NOMO-1 (cell line): ENCODE measurements at regions not wholly inside any gene's neighbourhood (a gene's known extent, or its start where the extent isn't known, plus 50 kb on each side); places are given as distances from the start of the nearest gene placed in this dataset.

ENCODE experiments used
- DNase-seq, 2 experiments: peaks; one replicate each; lab custom pipeline; 2025; ENCODE audit not compliant: unreplicated experiment in 2 of 2; lab: John Stamatoyannopoulos, UW

GRCh38 chr4:121439669-121440068 is 58.9 kb upstream of the QRFPR start:
- DNase-seq: no peak
